Memory B cell (primary cell): ENCODE measurements at regions not wholly inside any gene's neighbourhood (a gene's known extent, or its start where the extent isn't known, plus 50 kb on each side); places are given as distances from the start of the nearest gene placed in this dataset.
"Not testable (repeated sequence)": the region's sequence is repeated elsewhere in the genome, so short reads cannot be mapped to it uniquely, and the experiment has no call there.

ENCODE experiments used
- ATAC-seq: fragments of 150-1000 bp; cut with Tn5 transposase; 2 replicates; pipeline ENCODE4 v1.10.0; 2021; ENCODE audit warnings: low read depth, mild to moderate bottlenecking, moderate library complexity
- DNase-seq, 2 donors: peaks; one replicate each; pipeline ENCODE4 v3.0.0; 2022; ENCODE audit warnings: low spot score in 2 of 2
- H3K27ac Mint-ChIP-seq: one replicate; pipeline ENCODE4 v1.8.0; 2022; ENCODE audit warnings: mild to moderate bottlenecking, moderate library complexity, mixed read lengths
- H3K27me3 Mint-ChIP-seq: one replicate; pipeline ENCODE4 v1.8.0; 2022; ENCODE audit warnings: mixed read lengths
- H3K36me3 Mint-ChIP-seq: one replicate; pipeline ENCODE4 v1.8.0; 2022; ENCODE audit warnings: mild to moderate bottlenecking, mixed read lengths
- H3K4me1 Mint-ChIP-seq: one replicate; pipeline ENCODE4 v1.8.0; 2022; ENCODE audit warnings: mixed read lengths
- H3K4me3 Mint-ChIP-seq: one replicate; pipeline ENCODE4 v1.8.0; 2022; ENCODE audit warnings: mild to moderate bottlenecking, moderate library complexity, mixed read lengths
- H3K9me3 Mint-ChIP-seq: one replicate; pipeline ENCODE4 v1.8.0; 2022; ENCODE audit warnings: mixed read lengths

DNA sequence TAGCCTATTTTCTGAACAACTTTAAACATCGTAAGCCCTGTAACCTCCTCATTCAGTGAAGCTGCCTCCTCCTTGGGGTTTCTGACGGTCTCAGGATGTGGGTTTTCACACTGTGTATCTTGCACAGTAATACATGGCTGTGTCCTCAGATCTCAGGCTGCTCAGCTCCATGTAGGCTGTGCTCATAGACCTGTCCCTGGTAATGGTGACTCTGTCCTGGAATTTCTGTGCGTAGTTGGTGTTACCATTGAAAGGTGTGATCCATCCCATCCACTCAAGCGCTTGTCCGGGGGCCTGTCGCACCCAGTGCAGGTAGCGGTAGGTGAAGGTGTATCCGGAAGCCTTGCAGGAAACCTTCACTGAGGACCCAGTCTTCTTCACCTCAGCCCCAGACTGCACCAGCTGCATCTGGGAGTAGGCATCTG lies 980.5 kb downstream of the TMEM121 start:
- H3K4me3 Mint-ChIP-seq: no peak overlapping the region
- DNase-seq (no peak), ATAC-seq (peak; percentile 48)
- H3K27me3 Mint-ChIP-seq: peaks cover 28% of the 10 kb centered on the region
- peaks cover 27% of the 10 kb centered on the region for H3K4me1 Mint-ChIP-seq
- no peak overlapping the region for H3K27ac Mint-ChIP-seq
- H3K9me3 Mint-ChIP-seq: no peaks in the 10 kb centered on the region
- H3K36me3 Mint-ChIP-seq: no peaks in the 10 kb centered on the region

GRCh38 chr14:106507354-106507753 lies 981.0 kb downstream of the TMEM121 start:
- Mint-ChIP-seq H3K4me3 (no peak overlapping the region), H3K9me3 (no peaks in the 10 kb centered on the region), H3K27me3 (peaks cover 25% of the 10 kb centered on the region), H3K27ac (no peak overlapping the region), H3K4me1 (peaks cover 27% of the 10 kb centered on the region), H3K36me3 (no peaks in the 10 kb centered on the region)
- DNase-seq (no peak), ATAC-seq (no peak)

GRCh38 chr14:106508216-106508615 lies 981.8 kb downstream of the TMEM121 start:
- Mint-ChIP-seq H3K36me3 (no peaks in the 10 kb centered on the region), H3K27me3 (peaks cover 24% of the 10 kb centered on the region), H3K27ac (no peak overlapping the region), H3K4me3 (no peak overlapping the region), H3K9me3 (no peaks in the 10 kb centered on the region), H3K4me1 (peaks cover 27% of the 10 kb centered on the region)
- DNase-seq: no peak
- no peak for ATAC-seq

DNA sequence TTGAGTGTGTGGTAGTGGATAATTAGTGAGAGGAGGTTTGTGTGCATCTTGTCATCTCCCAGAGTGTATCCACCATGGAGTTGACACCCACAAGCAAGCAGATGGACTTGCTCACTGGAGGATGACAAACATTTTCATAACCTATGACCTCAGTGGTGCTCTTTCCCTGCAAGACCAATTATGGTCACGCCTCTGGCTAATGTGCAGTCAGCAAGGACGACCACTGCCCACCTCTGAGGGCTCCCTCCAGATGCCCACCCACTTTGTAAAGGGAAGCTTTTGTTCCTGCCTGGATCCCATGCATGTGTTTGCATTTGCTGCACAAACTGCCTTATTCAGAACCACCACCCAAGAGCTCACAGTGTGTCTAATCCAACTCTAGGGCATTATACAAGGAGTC lies 982.8 kb downstream of the TMEM121 start:
- H3K27me3 Mint-ChIP-seq: peaks cover 23% of the 10 kb centered on the region
- ATAC-seq (no peak), DNase-seq (no peak)
- no peaks in the 10 kb centered on the region for H3K9me3 Mint-ChIP-seq
- H3K36me3 Mint-ChIP-seq: no peaks in the 10 kb centered on the region
- H3K4me3 Mint-ChIP-seq: no peak overlapping the region
- peaks cover 24% of the 10 kb centered on the region for H3K4me1 Mint-ChIP-seq
- no peak overlapping the region for H3K27ac Mint-ChIP-seq

DNA sequence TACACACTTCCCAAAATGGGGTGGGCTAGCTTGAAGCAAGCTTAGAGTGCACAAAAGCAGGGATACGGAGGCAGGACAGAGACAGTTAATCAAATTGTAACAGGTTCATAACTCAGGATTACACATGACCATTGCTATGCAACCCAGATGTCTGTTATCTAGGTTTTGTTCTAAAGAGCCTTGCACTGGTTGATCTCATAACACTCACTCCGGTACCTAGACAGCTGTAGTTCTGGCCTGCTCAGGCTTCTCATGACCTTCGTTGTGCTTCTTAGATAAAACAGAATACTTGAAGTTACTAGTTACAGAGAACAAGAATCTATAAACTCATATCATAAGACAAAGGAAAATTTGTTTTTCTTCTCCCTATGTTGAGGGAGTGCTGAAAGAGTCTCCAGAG lies 983.4 kb downstream of the TMEM121 start:
- H3K4me1 Mint-ChIP-seq: peaks cover 19% of the 10 kb centered on the region
- no peaks in the 10 kb centered on the region for H3K36me3 Mint-ChIP-seq
- H3K4me3 Mint-ChIP-seq: no peak overlapping the region
- ATAC-seq (no peak), DNase-seq (no peak)
- H3K27ac Mint-ChIP-seq: no peak overlapping the region
- H3K9me3 Mint-ChIP-seq: no peaks in the 10 kb centered on the region
- peaks cover 23% of the 10 kb centered on the region for H3K27me3 Mint-ChIP-seq

GRCh38 chr14:106511006-106511799 lies 984.8 kb downstream of the TMEM121 start:
- H3K4me3 Mint-ChIP-seq: peak overlapping the region; percentile 46
- DNase-seq (no peak), ATAC-seq (peak; percentile 73)
- peaks cover 21% of the 10 kb centered on the region for H3K27me3 Mint-ChIP-seq
- no peaks in the 10 kb centered on the region for H3K9me3 Mint-ChIP-seq
- no peak overlapping the region for H3K27ac Mint-ChIP-seq
- no peaks in the 10 kb centered on the region for H3K36me3 Mint-ChIP-seq
- peaks cover 16% of the 10 kb centered on the region for H3K4me1 Mint-ChIP-seq

DNA sequence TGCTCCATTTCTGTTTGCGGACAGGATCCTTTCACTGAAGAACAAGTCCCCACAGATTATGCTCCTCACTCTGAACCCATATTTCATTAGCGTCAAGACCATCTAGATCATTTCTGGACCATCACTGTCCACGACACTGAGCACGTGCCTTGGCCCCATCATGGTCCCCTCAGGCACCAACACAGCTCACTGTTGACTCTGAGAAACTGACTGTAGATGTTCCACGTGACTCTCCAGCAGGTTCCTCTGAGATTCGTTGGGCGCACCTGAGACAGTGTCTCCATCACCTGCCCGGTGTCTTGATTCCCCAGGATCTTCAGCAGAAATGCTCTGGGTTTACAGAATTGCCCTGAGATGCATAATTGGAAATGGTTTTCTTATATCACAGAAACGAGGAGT lies 985.4 kb downstream of the TMEM121 start:
- peak overlapping the region; percentile 38 for H3K4me3 Mint-ChIP-seq
- no peak overlapping the region for H3K27ac Mint-ChIP-seq
- H3K9me3 Mint-ChIP-seq: no peaks in the 10 kb centered on the region
- no peak for DNase-seq
- no peaks in the 10 kb centered on the region for H3K36me3 Mint-ChIP-seq
- peaks cover 14% of the 10 kb centered on the region for H3K4me1 Mint-ChIP-seq
- no peak for ATAC-seq
- H3K27me3 Mint-ChIP-seq: peaks cover 21% of the 10 kb centered on the region

DNA sequence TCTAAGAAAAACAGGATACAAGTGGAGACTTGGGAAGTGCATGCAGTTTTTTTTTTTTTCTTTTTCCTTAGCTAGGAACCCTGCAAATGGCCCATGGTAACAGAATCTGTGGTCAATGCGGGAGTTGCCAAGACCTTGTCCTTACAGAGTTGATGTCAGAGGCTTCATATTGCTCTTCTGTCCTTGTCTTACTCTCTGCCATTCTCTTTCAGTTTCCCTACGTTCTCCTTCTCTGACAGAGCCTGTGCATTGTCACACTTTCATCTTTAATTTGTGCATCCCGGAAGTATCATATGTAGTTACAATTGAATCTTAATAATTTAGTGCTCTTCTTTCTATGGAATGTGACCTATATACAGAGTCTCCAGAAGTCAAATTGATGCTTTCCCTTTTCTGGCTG lies 986.9 kb downstream of the TMEM121 start:
- Mint-ChIP-seq H3K27ac (no peak overlapping the region), H3K36me3 (no peaks in the 10 kb centered on the region), H3K4me1 (peaks cover 19% of the 10 kb centered on the region), H3K9me3 (no peaks in the 10 kb centered on the region), H3K4me3 (no peak overlapping the region), H3K27me3 (peaks cover 17% of the 10 kb centered on the region)
- DNase-seq (no peak), ATAC-seq (no peak)

DNA sequence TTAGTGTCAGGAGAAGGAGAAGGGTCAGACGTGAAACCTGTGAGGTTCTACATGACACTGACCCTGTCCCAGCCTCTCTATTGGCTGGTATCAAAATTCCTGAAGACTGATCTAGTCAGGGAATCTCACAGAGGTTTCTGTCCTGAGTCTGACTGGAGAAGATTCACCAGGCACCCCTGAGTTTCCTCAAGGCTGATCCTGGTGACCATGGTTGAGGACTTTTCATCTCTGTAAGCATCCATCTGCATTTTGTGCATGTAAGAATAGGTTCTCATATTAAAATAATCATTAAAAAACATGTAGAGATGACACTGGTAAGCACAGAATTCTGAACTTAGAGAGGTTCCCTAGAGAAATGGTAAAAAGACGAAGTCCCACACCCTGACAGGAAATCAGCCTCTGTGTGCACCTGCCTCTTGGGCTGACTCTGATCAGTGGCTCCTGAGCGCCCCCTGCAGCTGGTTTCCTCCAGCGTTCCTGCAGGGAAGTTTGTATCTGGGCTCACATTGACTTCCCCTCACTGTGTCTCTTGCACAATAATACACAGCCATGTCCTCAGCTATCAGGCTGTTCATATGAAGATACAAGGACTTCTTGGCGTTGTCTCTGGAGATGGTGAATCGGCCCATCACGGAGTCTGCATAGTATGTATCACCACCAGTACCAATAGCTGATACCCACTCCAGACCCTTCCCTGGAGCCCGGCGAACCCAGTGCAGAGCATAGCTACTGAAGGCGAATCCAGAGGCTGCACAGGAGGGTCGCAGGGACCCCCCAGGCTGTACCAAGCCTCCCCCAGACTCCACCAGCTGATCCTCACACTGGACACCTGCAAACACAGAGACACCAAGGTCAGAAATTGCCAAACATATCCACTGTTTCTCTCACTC lies 991.9 kb downstream of the TMEM121 start:
- peaks cover 5% of the 10 kb centered on the region for H3K27me3 Mint-ChIP-seq
- DNase-seq (peak; percentile 78 to 80), ATAC-seq (peak; percentile 96)
- no peaks in the 10 kb centered on the region for H3K36me3 Mint-ChIP-seq
- H3K9me3 Mint-ChIP-seq: no peaks in the 10 kb centered on the region
- peaks cover 11% of the 10 kb centered on the region for H3K4me1 Mint-ChIP-seq
- H3K4me3 Mint-ChIP-seq: peak overlapping the region; percentile 72
- no peak overlapping the region for H3K27ac Mint-ChIP-seq

- not testable (repeated sequence) for H3K36me3 Mint-ChIP-seq, H3K27me3 Mint-ChIP-seq, DNase-seq, H3K9me3 Mint-ChIP-seq, H3K27ac Mint-ChIP-seq, H3K4me3 Mint-ChIP-seq, ATAC-seq
- H3K4me1 Mint-ChIP-seq: peaks cover 11% of the 10 kb centered on the region
Observed at GRCh38 chr14:106522118-106522517, 995.7 kb downstream of the TMEM121 start.

GRCh38 chr14:106522990-106523389 lies 996.6 kb downstream of the TMEM121 start:
- peaks cover 2% of the 10 kb centered on the region for H3K27me3 Mint-ChIP-seq
- no peak overlapping the region for H3K4me3 Mint-ChIP-seq
- DNase-seq (no peak), ATAC-seq (no peak)
- H3K4me1 Mint-ChIP-seq: peaks cover 2% of the 10 kb centered on the region
- no peaks in the 10 kb centered on the region for H3K36me3 Mint-ChIP-seq
- no peaks in the 10 kb centered on the region for H3K9me3 Mint-ChIP-seq
- H3K27ac Mint-ChIP-seq: no peak overlapping the region

- Mint-ChIP-seq H3K4me1 (peaks cover 2% of the 10 kb centered on the region), H3K27ac (no peak overlapping the region), H3K9me3 (no peaks in the 10 kb centered on the region), H3K36me3 (no peaks in the 10 kb centered on the region), H3K4me3 (no peak overlapping the region), H3K27me3 (peaks cover 3% of the 10 kb centered on the region)
- DNase-seq (no peak), ATAC-seq (no peak)
Observed at GRCh38 chr14:106528717-106529116, 1002.3 kb downstream of the TMEM121 start.

DNA sequence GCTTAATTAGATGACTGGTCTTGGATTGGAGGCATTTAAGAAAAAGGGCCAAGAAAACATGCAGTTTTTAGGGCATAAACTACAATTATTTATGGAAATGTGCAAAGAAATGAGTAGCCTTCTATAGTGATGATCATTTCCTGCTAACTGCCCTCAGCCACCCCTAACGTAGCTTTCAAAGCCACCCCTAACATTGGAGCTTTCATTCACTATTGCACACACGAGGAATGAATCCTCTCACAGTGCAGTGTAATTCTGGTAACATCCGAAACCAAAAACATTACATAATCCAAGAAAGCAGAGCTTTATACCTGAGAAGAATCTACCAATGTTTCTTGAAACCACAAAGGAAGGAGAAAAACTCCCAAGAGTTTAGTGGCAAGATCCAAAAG lies 1003.6 kb downstream of the TMEM121 start:
- ATAC-seq (no peak), DNase-seq (no peak)
- peaks cover 2% of the 10 kb centered on the region for H3K4me1 Mint-ChIP-seq
- H3K27ac Mint-ChIP-seq: no peak overlapping the region
- no peaks in the 10 kb centered on the region for H3K36me3 Mint-ChIP-seq
- H3K4me3 Mint-ChIP-seq: no peak overlapping the region
- H3K27me3 Mint-ChIP-seq: peaks cover 1% of the 10 kb centered on the region
- no peaks in the 10 kb centered on the region for H3K9me3 Mint-ChIP-seq

DNA sequence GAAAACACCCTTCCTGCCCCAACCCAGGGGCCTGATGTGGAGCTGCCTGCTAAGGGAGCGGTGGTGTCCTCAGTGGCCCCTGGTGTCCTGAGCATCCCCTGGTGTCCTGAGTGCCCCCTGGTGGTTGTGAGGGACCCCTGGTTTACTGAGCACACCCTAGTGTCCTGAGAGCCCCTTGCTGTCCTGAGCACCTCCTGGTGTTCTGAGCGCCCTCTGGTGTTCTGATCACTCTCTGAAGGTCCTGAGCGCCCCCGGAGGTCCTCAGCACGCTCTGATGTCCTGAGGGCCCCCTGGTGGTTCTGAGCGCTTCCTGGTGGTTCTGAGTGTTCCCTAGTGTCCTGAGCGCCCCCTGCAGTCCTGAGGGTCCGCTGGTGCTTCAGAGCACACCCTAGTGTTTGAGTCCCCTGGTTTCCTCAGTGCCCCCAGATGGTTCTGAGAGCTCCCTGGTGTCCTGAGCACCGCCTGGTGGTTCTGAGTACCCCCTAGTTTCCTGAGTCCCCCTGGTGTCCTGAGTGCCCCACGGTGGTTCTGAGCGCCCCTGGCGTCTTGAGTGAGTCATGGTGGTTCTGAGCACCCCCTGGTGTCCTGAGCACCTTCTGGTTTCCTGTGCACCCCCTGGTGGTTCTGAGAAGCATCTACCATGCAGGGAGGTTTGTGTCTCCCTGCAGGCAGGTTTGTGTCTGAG lies 1004.2 kb downstream of the TMEM121 start:
- Mint-ChIP-seq H3K9me3 (no peaks in the 10 kb centered on the region), H3K27me3 (peaks cover 1% of the 10 kb centered on the region), H3K27ac (no peak overlapping the region), H3K4me1 (peaks cover 2% of the 10 kb centered on the region), H3K4me3 (no peak overlapping the region), H3K36me3 (no peaks in the 10 kb centered on the region)
- DNase-seq (peak; percentile 37 to 54), ATAC-seq (peak; percentile 87)
